Endodermal cell (in vitro differentiated cells): ENCODE measurements at regions not wholly inside any gene's neighbourhood (a gene's known extent, or its start where the extent isn't known, plus 50 kb on each side); places are given as distances from the start of the nearest gene placed in this dataset.

Experiments used
- DNase-seq: peaks from one replicate; pipeline ENCODE4 v3.0.0-alpha.2; 2017
- H3K27ac ChIP-seq: 2 replicates; pipeline ENCODE4 v1.5.1; 2013; ENCODE audit warnings: mild to moderate bottlenecking, low read depth, low read length, moderate library complexity
- H3K27me3 ChIP-seq: 2 replicates; pipeline ENCODE4 v1.6.1; 2013; ENCODE audit warnings: mild to moderate bottlenecking, low read length, moderate library complexity; ENCODE audit not compliant: insufficient read depth, control insufficient read depth, poor library complexity, severe bottlenecking
- H3K36me3 ChIP-seq: 2 replicates; pipeline ENCODE4 v1.7.0; 2013; ENCODE audit warnings: mild to moderate bottlenecking, low read length, moderate library complexity; ENCODE audit not compliant: control insufficient read depth, insufficient read depth
- H3K4me1 ChIP-seq: one replicate; pipeline ENCODE4 v1.7.0; 2013; ENCODE audit warnings: low read length; ENCODE audit not compliant: control insufficient read depth, insufficient read depth
- H3K4me3 ChIP-seq: 2 replicates; pipeline ENCODE4 v1.5.1; 2013; ENCODE audit warnings: mild to moderate bottlenecking, low read length, moderate library complexity
- H3K9ac ChIP-seq: 2 replicates; pipeline ENCODE4 v1.6.1; 2013; ENCODE audit warnings: mild to moderate bottlenecking, low read length, moderate library complexity; ENCODE audit not compliant: poor library complexity, severe bottlenecking; ENCODE audit errors: extremely low read depth
- H3K9me3 ChIP-seq: 2 replicates; pipeline ENCODE4 v1.6.1; 2013; ENCODE audit warnings: mild to moderate bottlenecking, low read length, moderate library complexity; ENCODE audit not compliant: control insufficient read depth
- H3K27ac Mint-ChIP-seq: 2 replicates; pipeline ENCODE4 v1.8.0; 2020; ENCODE audit warnings: mixed read lengths
- H3K27me3 Mint-ChIP-seq: 2 replicates; pipeline ENCODE4 v1.8.0; 2021; ENCODE audit warnings: mild to moderate bottlenecking, mixed read lengths; ENCODE audit not compliant: insufficient read depth
- H3K36me3 Mint-ChIP-seq: 2 replicates; pipeline ENCODE4 v1.8.0; 2020; ENCODE audit warnings: low read depth, mixed read lengths
- H3K4me1 Mint-ChIP-seq: 2 replicates; pipeline ENCODE4 v1.8.0; 2020; ENCODE audit warnings: mixed read lengths
- H3K4me3 Mint-ChIP-seq: 2 replicates; pipeline ENCODE4 v1.8.0; 2020; ENCODE audit warnings: mild to moderate bottlenecking, moderate library complexity, mixed read lengths
- H3K9me3 Mint-ChIP-seq: 2 replicates; pipeline ENCODE4 v1.8.0; 2020; ENCODE audit warnings: mild to moderate bottlenecking, mixed read lengths
- WGBS, 2 experiments: methylation state at CpG; one replicate each; pipeline versions ENCODE4 v1.1.5 to v1.1.7; 2013; ENCODE audit warnings: missing lambda C conversion rate in 2 of 2, mixed read lengths in 1 of 2; ENCODE audit not compliant: insufficient coverage in 1 of 2, insufficient read length in 1 of 2; 5-methylcytosine and 5-hydroxymethylcytosine counted together
- TF ChIP-seq, protein P1 (sequence below): fragments of 200-600 bp; sonication (generic); conservative IDR thresholded peaks from 2 replicates; pipeline ENCODE4 v1.5.0; 2021; ENCODE audit warnings: antibody characterized with exemption, mild to moderate bottlenecking

DNA sequence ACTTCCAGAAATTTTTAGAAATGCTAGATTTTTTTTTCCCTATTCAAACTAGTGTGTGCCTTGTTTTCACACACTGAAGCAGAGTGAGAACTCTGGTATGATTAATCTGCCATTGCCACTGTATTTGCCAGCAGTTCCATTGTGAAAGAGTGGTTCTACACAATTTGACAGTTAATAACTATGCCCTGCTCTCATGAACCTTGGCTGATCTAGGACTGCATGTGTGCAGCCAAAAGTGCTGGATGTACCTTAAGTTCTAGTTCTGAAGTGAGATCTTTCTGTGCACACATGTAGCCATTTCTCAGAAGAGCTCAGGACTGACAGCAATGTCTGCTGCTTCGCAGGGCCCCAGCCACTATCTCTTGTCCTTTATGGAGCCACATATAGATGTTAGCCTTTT lies 328.2 kb upstream of the SPRY2 start:
- Mint-ChIP-seq H3K9me3 (peaks cover 23% of the 10 kb centered on the region), H3K27ac (no peak overlapping the region), H3K4me3 (no peak overlapping the region), H3K36me3 (peaks cover 2% of the 10 kb centered on the region), H3K27me3 (no peaks in the 10 kb centered on the region), H3K4me1 (peaks cover 14% of the 10 kb centered on the region)
- Histone ChIP-seq H3K27me3 (no peaks in the 10 kb centered on the region), H3K9ac (no peak overlapping the region), H3K9me3 (peaks cover 22% of the 10 kb centered on the region), H3K4me1 (peaks cover 10% of the 10 kb centered on the region), H3K4me3 (no peak overlapping the region), H3K36me3 (no peaks in the 10 kb centered on the region), H3K27ac (no peak overlapping the region)
- DNase-seq: no peak
- TF ChIP-seq, protein P1, sequence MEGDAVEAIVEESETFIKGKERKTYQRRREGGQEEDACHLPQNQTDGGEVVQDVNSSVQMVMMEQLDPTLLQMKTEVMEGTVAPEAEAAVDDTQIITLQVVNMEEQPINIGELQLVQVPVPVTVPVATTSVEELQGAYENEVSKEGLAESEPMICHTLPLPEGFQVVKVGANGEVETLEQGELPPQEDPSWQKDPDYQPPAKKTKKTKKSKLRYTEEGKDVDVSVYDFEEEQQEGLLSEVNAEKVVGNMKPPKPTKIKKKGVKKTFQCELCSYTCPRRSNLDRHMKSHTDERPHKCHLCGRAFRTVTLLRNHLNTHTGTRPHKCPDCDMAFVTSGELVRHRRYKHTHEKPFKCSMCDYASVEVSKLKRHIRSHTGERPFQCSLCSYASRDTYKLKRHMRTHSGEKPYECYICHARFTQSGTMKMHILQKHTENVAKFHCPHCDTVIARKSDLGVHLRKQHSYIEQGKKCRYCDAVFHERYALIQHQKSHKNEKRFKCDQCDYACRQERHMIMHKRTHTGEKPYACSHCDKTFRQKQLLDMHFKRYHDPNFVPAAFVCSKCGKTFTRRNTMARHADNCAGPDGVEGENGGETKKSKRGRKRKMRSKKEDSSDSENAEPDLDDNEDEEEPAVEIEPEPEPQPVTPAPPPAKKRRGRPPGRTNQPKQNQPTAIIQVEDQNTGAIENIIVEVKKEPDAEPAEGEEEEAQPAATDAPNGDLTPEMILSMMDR: no peak
- 91 to 100% methylated on average over 1 of the region's 1 CpG for WGBS, 2 experiments

DNA sequence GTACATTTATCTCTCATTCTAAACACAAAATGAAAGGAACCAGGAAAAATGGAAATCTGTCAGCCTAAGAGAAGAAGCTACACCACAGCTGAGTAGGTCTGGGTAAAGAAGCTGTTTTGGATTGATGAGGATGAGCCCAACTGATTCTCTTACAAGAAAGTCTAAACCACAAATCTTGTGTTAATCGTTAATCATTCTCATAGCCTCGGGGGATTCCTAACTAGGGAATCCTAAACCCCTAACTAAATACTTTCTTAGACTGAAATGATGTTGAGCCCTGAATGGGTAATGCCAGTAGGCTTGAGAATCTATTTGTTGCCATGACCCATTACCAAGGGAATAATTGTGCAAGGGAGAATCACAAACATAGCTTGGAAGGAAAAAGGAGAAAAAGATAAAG lies 327.5 kb upstream of the SPRY2 start:
- H3K4me1 Mint-ChIP-seq: peaks cover 14% of the 10 kb centered on the region
- peaks cover 22% of the 10 kb centered on the region for H3K9me3 Mint-ChIP-seq
- TF ChIP-seq, protein P1: no peak
- Histone ChIP-seq H3K27me3 (no peaks in the 10 kb centered on the region), H3K4me3 (no peak overlapping the region), H3K36me3 (no peaks in the 10 kb centered on the region), H3K9ac (no peak overlapping the region), H3K4me1 (peaks cover 10% of the 10 kb centered on the region), H3K27ac (no peak overlapping the region), H3K9me3 (peaks cover 19% of the 10 kb centered on the region)
- H3K36me3 Mint-ChIP-seq: peaks cover 2% of the 10 kb centered on the region
- DNase-seq: no peak
- no peak overlapping the region for H3K27ac Mint-ChIP-seq
- no peak overlapping the region for H3K4me3 Mint-ChIP-seq
- no peaks in the 10 kb centered on the region for H3K27me3 Mint-ChIP-seq
- 95% methylated on average over 2 of the region's 2 CpGs; no CpG with 5 or more reads in 1 of the 2 experiments for WGBS, 2 experiments

DNA sequence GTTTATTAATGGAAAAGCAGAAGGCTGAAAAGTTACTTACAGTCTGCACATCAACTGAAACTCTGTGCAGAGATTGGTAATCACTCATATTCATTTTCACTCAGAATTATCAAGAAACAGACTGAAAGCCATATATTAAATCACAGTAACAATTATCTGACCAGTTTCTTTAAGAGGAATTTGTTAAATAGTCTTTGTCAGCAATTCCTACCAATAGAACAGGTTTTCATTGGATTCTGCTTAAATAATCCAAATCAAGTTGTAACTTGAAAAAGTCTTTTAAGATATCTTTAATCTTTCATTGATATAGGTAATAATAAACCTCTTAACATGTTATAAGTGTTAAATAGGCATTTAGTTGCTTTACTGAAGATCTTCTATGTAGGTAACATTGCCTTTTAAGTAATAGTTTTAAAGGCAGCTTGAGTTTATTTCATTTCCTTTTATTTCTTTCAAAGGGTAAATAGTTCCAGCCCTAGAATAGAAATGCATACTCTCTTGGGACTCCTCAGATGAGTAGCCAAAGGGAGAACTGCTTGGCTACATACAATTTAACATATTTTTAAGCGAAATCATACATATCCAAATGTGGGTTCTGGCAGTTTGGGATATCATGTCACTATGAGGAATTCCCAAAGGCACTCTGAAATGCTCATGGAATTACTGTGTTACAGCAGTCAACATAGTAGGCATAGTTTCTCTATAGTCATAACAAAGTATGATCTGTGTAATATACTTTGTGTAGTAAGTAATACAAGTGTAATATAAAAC lies 326.0 kb upstream of the SPRY2 start:
- Mint-ChIP-seq H3K27ac (no peak overlapping the region), H3K27me3 (no peaks in the 10 kb centered on the region), H3K4me3 (no peak overlapping the region), H3K9me3 (peaks cover 8% of the 10 kb centered on the region), H3K4me1 (peaks cover 14% of the 10 kb centered on the region), H3K36me3 (peaks cover 2% of the 10 kb centered on the region)
- Histone ChIP-seq H3K4me1 (peaks cover 10% of the 10 kb centered on the region), H3K27me3 (no peaks in the 10 kb centered on the region), H3K9me3 (peaks cover 5% of the 10 kb centered on the region), H3K36me3 (no peaks in the 10 kb centered on the region), H3K27ac (no peak overlapping the region), H3K4me3 (no peak overlapping the region), H3K9ac (no peak overlapping the region)
- DNase-seq: no peak
- TF ChIP-seq, protein P1: no peak
- 92 to 100% methylated on average over 1 of the region's 1 CpG for WGBS, 2 experiments
